Uterus (tissue), 2 donors: ENCODE measurements at regions not wholly inside any gene's neighbourhood (a gene's known extent, or its start where the extent isn't known, plus 50 kb on each side); places are given as distances from the start of the nearest gene placed in this dataset.

Experiments used
- POLR2A ChIP-seq, 2 donors: fragments of 450-650 bp; IDR thresholded peaks; one replicate each; pipeline ENCODE4 v1.6.1; 2016; ENCODE audit warnings: antibody characterized with exemption in 2 of 2, mild to moderate bottlenecking in 1 of 2, moderate library complexity in 1 of 2
- TF ChIP-seq, protein P1 (sequence below), 4 experiments: fragments of 200-600 bp in 2 of 4; fragments of 450-650 bp in 2 of 4; sonication (generic) in 2 of 4; IDR thresholded peaks; one replicate each; pipeline ENCODE4 v1.5.1; 2016 to 2019; ENCODE audit warnings: antibody characterized with exemption in 4 of 4, mild to moderate bottlenecking in 2 of 4, moderate library complexity in 1 of 4

- TF ChIP-seq, protein P1, sequence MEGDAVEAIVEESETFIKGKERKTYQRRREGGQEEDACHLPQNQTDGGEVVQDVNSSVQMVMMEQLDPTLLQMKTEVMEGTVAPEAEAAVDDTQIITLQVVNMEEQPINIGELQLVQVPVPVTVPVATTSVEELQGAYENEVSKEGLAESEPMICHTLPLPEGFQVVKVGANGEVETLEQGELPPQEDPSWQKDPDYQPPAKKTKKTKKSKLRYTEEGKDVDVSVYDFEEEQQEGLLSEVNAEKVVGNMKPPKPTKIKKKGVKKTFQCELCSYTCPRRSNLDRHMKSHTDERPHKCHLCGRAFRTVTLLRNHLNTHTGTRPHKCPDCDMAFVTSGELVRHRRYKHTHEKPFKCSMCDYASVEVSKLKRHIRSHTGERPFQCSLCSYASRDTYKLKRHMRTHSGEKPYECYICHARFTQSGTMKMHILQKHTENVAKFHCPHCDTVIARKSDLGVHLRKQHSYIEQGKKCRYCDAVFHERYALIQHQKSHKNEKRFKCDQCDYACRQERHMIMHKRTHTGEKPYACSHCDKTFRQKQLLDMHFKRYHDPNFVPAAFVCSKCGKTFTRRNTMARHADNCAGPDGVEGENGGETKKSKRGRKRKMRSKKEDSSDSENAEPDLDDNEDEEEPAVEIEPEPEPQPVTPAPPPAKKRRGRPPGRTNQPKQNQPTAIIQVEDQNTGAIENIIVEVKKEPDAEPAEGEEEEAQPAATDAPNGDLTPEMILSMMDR (IDR thresholded peaks at IDR 0.05), result no peak
- no peak for TF ChIP-seq POLR2A (IDR thresholded peaks at IDR 0.05)
Measured at GRCh38 chr6:122128445-122128844, 271.0 kb upstream of the HSF2 start.
